ENCODE measurements at regions not wholly inside any gene's neighbourhood (a gene's known extent, or its start where the extent isn't known, plus 50 kb on each side); places are given as distances from the start of the nearest gene placed in this dataset.
A peak's percentile ranks its signal among the peaks of the same experiment; 100 is the strongest.

- no peak for TF ChIP-seq CTCF (IDR thresholded peaks at IDR 0.05)
- Mint-ChIP-seq H3K27me3 (ENCODE audit: insufficient read depth) (no peaks in the 10 kb centered on the region), H3K36me3 (ENCODE audit: low read depth) (no peaks in the 10 kb centered on the region), H3K9me3 (peaks cover 7% of the 10 kb centered on the region; the same call in 1 of the 2 replicates), H3K4me3 (no peak overlapping the region), H3K4me1 (ENCODE audit: low read depth) (peaks cover 16% of the 10 kb centered on the region), H3K27ac (no peak overlapping the region)
- DNase-seq: no peak
Measured at GRCh38 chr18:30134020-30134419, 908.5 kb downstream of the DSC3 start.

GRCh38 chr18:30132959-30133358, 909.6 kb downstream of the DSC3 start:
- Mint-ChIP-seq H3K27me3 (ENCODE audit: insufficient read depth) (no peaks in the 10 kb centered on the region), H3K27ac (no peak overlapping the region), H3K4me1 (ENCODE audit: low read depth) (peaks cover 16% of the 10 kb centered on the region), H3K36me3 (ENCODE audit: low read depth) (no peaks in the 10 kb centered on the region), H3K9me3 (peaks cover 7% of the 10 kb centered on the region; the same call in 1 of the 2 replicates), H3K4me3 (no peak overlapping the region)
- DNase-seq: no peak
- TF ChIP-seq CTCF (IDR thresholded peaks at IDR 0.05): no peak

DNA sequence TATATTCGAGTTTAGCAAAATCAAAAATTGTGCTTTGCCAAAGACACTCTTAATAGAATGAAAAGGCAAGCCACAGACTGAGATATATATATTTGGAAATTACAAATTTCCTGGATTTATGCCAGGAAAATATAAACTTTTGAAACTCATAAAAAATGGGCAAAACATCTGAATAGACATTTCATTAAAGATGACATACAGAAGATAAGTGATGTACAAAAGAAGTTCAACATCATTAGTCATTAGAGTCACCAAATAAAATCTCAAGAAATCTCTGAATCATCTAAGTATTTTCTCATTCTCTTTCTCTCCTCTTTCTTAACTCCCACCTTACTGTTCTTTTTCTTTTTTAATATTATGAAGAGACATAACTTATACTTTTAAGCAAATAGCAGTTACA, 921.1 kb downstream of the DSC3 start:
- no peak for DNase-seq
- Mint-ChIP-seq H3K27ac (no peak overlapping the region), H3K4me3 (no peak overlapping the region), H3K4me1 (ENCODE audit: low read depth) (no peaks in the 10 kb centered on the region; the same call in 1 of the 2 replicates), H3K27me3 (ENCODE audit: insufficient read depth) (peaks cover 3% of the 10 kb centered on the region; the same call in 1 of the 2 replicates), H3K9me3 (0 out of 2 replicates have a peak, but pooled peaks cover 3% of the 10 kb centered on the region), H3K36me3 (ENCODE audit: low read depth) (no peaks in the 10 kb centered on the region)
- no peak for TF ChIP-seq CTCF (IDR thresholded peaks at IDR 0.05)

GRCh38 chr18:30113454-30113853, 929.1 kb downstream of the DSC3 start:
- no peak overlapping the region for H3K27ac Mint-ChIP-seq
- no peaks in the 10 kb centered on the region for H3K36me3 Mint-ChIP-seq (ENCODE audit: low read depth)
- H3K4me1 Mint-ChIP-seq (ENCODE audit: low read depth): no peaks in the 10 kb centered on the region; the same call in 1 of the 2 replicates
- DNase-seq: no peak
- H3K4me3 Mint-ChIP-seq: no peak overlapping the region
- no peaks in the 10 kb centered on the region for H3K27me3 Mint-ChIP-seq (ENCODE audit: insufficient read depth)
- TF ChIP-seq CTCF (IDR thresholded peaks at IDR 0.05): no peak
- H3K9me3 Mint-ChIP-seq: no peaks in the 10 kb centered on the region

GRCh38 chr18:30106356-30106755, 936.2 kb downstream of the DSC3 start:
- TF ChIP-seq CTCF (IDR thresholded peaks at IDR 0.05): no peak
- H3K4me3 Mint-ChIP-seq: no peak overlapping the region
- no peaks in the 10 kb centered on the region for H3K36me3 Mint-ChIP-seq (ENCODE audit: low read depth)
- no peak overlapping the region for H3K27ac Mint-ChIP-seq
- H3K27me3 Mint-ChIP-seq (ENCODE audit: insufficient read depth): no peaks in the 10 kb centered on the region
- H3K9me3 Mint-ChIP-seq: no peaks in the 10 kb centered on the region
- DNase-seq: peak; percentile 19
- peaks cover 6% of the 10 kb centered on the region; the same call in 1 of the 2 replicates for H3K4me1 Mint-ChIP-seq (ENCODE audit: low read depth)

DNA sequence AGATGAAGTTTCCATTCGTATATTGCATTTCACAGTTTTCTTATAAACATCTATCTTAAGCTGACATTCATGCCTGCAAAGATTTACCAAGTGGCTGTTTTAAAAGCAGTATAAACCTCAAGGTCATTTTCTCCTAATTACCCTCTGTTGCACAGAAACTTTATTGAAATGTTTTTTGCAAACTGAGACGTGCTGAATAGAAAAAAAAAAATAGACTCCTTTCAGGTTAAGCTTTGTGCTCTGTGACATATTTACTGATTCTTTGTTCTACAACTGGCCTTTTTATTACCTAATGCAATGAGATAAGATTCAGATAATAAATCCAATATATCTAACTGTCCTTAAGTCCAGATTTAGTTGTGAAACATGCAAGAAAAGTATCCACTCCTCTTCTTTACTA, 938.7 kb downstream of the DSC3 start:
- H3K4me3 Mint-ChIP-seq: no peak overlapping the region
- no peak for DNase-seq
- H3K9me3 Mint-ChIP-seq: no peaks in the 10 kb centered on the region
- peaks cover 6% of the 10 kb centered on the region; the same call in 1 of the 2 replicates for H3K4me1 Mint-ChIP-seq (ENCODE audit: low read depth)
- no peaks in the 10 kb centered on the region for H3K27me3 Mint-ChIP-seq (ENCODE audit: insufficient read depth)
- H3K27ac Mint-ChIP-seq: no peak overlapping the region
- H3K36me3 Mint-ChIP-seq (ENCODE audit: low read depth): no peaks in the 10 kb centered on the region
- no peak for TF ChIP-seq CTCF (IDR thresholded peaks at IDR 0.05)

Measured in HFFc6 (cell line).